ENCODE measurements at regions not wholly inside any gene's neighbourhood (a gene's known extent, or its start where the extent isn't known, plus 50 kb on each side); places are given as distances from the start of the nearest gene placed in this dataset.

- no peak overlapping the region for H3K4me3 ChIP-seq (ENCODE audit: low read length)
- H4K8ac ChIP-seq (ENCODE audit: low read depth, low read length), result no peak overlapping the region
- H3K18ac ChIP-seq (ENCODE audit: low read length), result no peak overlapping the region
- H3K79me2 ChIP-seq (ENCODE audit: control insufficient read depth, insufficient read depth, low read length), result no peaks in the 10 kb centered on the region
- H2BK15ac ChIP-seq (replicated peaks; ENCODE audit: low read depth), result no peak overlapping the region
- no peak overlapping the region for H3K23ac ChIP-seq (ENCODE audit: low read length)
- H3K4me2 ChIP-seq (ENCODE audit: low read length), result no peak overlapping the region
- no peak overlapping the region for H2BK120ac ChIP-seq (ENCODE audit: low read depth, low read length)
- H3K4me1 ChIP-seq (ENCODE audit: control insufficient read depth, low read depth, low read length), result no peaks in the 10 kb centered on the region
- H3K79me1 ChIP-seq (ENCODE audit: low read length), result no peaks in the 10 kb centered on the region
- H3K36me3 ChIP-seq (ENCODE audit: control insufficient read depth, insufficient read depth, low read length), result no peaks in the 10 kb centered on the region
- no CpG with 5 or more reads among the region's 4 CpGs for WGBS (ENCODE audit: extremely low coverage, insufficient coverage, low lambda C conversion rate)
- no peak overlapping the region for H2BK5ac ChIP-seq (ENCODE audit: low read length)
- no peak overlapping the region for H3K27ac ChIP-seq (ENCODE audit: low read depth, low read length)
- no peaks in the 10 kb centered on the region for H3K27me3 ChIP-seq (ENCODE audit: insufficient read depth, low read length, poor library complexity)
- DNase-seq, result no peak
- H4K5ac ChIP-seq (ENCODE audit: low read length), result no peak overlapping the region
- H3K56ac ChIP-seq (ENCODE audit: low read length), result no peak overlapping the region
- no peak overlapping the region for H3K4ac ChIP-seq (ENCODE audit: low read depth, low read length)
- H2AK5ac ChIP-seq (ENCODE audit: low read length), result no peak overlapping the region
- H3K9ac ChIP-seq (ENCODE audit: low read length), result no peak overlapping the region
Measured at GRCh38 chr4:179392787-179393186, 1950.5 kb upstream of the AGA start.

- Histone ChIP-seq H2BK5ac (ENCODE audit: low read length) (no peak overlapping the region), H3K79me1 (ENCODE audit: low read length) (no peaks in the 10 kb centered on the region), H3K4ac (ENCODE audit: low read depth, low read length) (no peak overlapping the region), H2BK120ac (ENCODE audit: low read depth, low read length) (no peak overlapping the region), H3K27me3 (ENCODE audit: insufficient read depth, low read length, poor library complexity) (no peaks in the 10 kb centered on the region), H3K4me3 (ENCODE audit: low read length) (no peak overlapping the region), H3K9ac (ENCODE audit: low read length) (no peak overlapping the region), H3K56ac (ENCODE audit: low read length) (no peak overlapping the region), H3K79me2 (ENCODE audit: control insufficient read depth, insufficient read depth, low read length) (no peaks in the 10 kb centered on the region), H3K4me2 (ENCODE audit: low read length) (no peak overlapping the region), H3K18ac (ENCODE audit: low read length) (no peak overlapping the region), H3K27ac (ENCODE audit: low read depth, low read length) (no peak overlapping the region), H4K8ac (ENCODE audit: low read depth, low read length) (no peak overlapping the region), H3K4me1 (ENCODE audit: control insufficient read depth, low read depth, low read length) (no peaks in the 10 kb centered on the region), H3K23ac (ENCODE audit: low read length) (no peak overlapping the region), H4K5ac (ENCODE audit: low read length) (no peak overlapping the region), H2AK5ac (ENCODE audit: low read length) (no peak overlapping the region), H3K36me3 (ENCODE audit: control insufficient read depth, insufficient read depth, low read length) (no peaks in the 10 kb centered on the region), H2BK15ac (replicated peaks; ENCODE audit: low read depth) (no peak overlapping the region)
- WGBS (ENCODE audit: extremely low coverage, insufficient coverage, low lambda C conversion rate), result no CpG with 5 or more reads among the region's 5 CpGs
- no peak for DNase-seq
Measured at GRCh38 chr4:179398414-179398813, 1956.2 kb upstream of the AGA start.

- H3K27me3 ChIP-seq (ENCODE audit: insufficient read depth, low read length, poor library complexity), result no peaks in the 10 kb centered on the region
- H4K8ac ChIP-seq (ENCODE audit: low read depth, low read length), result no peak overlapping the region
- H2BK120ac ChIP-seq (ENCODE audit: low read depth, low read length), result no peak overlapping the region
- no peak overlapping the region for H4K5ac ChIP-seq (ENCODE audit: low read length)
- H3K36me3 ChIP-seq (ENCODE audit: control insufficient read depth, insufficient read depth, low read length), result no peaks in the 10 kb centered on the region
- H3K18ac ChIP-seq (ENCODE audit: low read length), result no peak overlapping the region
- H3K4ac ChIP-seq (ENCODE audit: low read depth, low read length), result no peak overlapping the region
- no peak overlapping the region for H3K56ac ChIP-seq (ENCODE audit: low read length)
- DNase-seq, result no peak
- no peak overlapping the region for H3K23ac ChIP-seq (ENCODE audit: low read length)
- no peak overlapping the region for H2BK15ac ChIP-seq (replicated peaks; ENCODE audit: low read depth)
- no peaks in the 10 kb centered on the region for H3K79me1 ChIP-seq (ENCODE audit: low read length)
- H3K4me1 ChIP-seq (ENCODE audit: control insufficient read depth, low read depth, low read length), result no peaks in the 10 kb centered on the region
- no peaks in the 10 kb centered on the region for H3K79me2 ChIP-seq (ENCODE audit: control insufficient read depth, insufficient read depth, low read length)
- H2BK5ac ChIP-seq (ENCODE audit: low read length), result no peak overlapping the region
- H2AK5ac ChIP-seq (ENCODE audit: low read length), result no peak overlapping the region
- no peak overlapping the region for H3K4me2 ChIP-seq (ENCODE audit: low read length)
- no peak overlapping the region for H3K27ac ChIP-seq (ENCODE audit: low read depth, low read length)
- no peak overlapping the region for H3K9ac ChIP-seq (ENCODE audit: low read length)
- H3K4me3 ChIP-seq (ENCODE audit: low read length), result no peak overlapping the region
Measured at GRCh38 chr4:179399054-179399782, 1957.0 kb upstream of the AGA start.

GRCh38 chr4:179415037-179415846 lies 1973.0 kb upstream of the AGA start:
- no peak overlapping the region for H2AK5ac ChIP-seq (ENCODE audit: low read length)
- H3K4me1 ChIP-seq (ENCODE audit: control insufficient read depth, low read depth, low read length), result no peaks in the 10 kb centered on the region
- no peaks in the 10 kb centered on the region for H3K79me2 ChIP-seq (ENCODE audit: control insufficient read depth, insufficient read depth, low read length)
- H2BK5ac ChIP-seq (ENCODE audit: low read length), result no peak overlapping the region
- H3K79me1 ChIP-seq (ENCODE audit: low read length), result no peaks in the 10 kb centered on the region
- no peak overlapping the region for H3K56ac ChIP-seq (ENCODE audit: low read length)
- H3K4me3 ChIP-seq (ENCODE audit: low read length), result no peak overlapping the region
- no peaks in the 10 kb centered on the region for H3K36me3 ChIP-seq (ENCODE audit: control insufficient read depth, insufficient read depth, low read length)
- peak overlapping the region; percentile 68 for H3K18ac ChIP-seq (ENCODE audit: low read length)
- no peak overlapping the region for H4K8ac ChIP-seq (ENCODE audit: low read depth, low read length)
- H3K27me3 ChIP-seq (ENCODE audit: insufficient read depth, low read length, poor library complexity), result no peaks in the 10 kb centered on the region
- H3K9ac ChIP-seq (ENCODE audit: low read length), result no peak overlapping the region
- no peak overlapping the region for H3K23ac ChIP-seq (ENCODE audit: low read length)
- no peak overlapping the region for H3K27ac ChIP-seq (ENCODE audit: low read depth, low read length)
- no peak overlapping the region for H3K4ac ChIP-seq (ENCODE audit: low read depth, low read length)
- no peak overlapping the region for H3K4me2 ChIP-seq (ENCODE audit: low read length)
- H2BK15ac ChIP-seq (replicated peaks; ENCODE audit: low read depth), result no peak overlapping the region
- no peak overlapping the region for H4K5ac ChIP-seq (ENCODE audit: low read length)
- DNase-seq, result no peak
- H2BK120ac ChIP-seq (ENCODE audit: low read depth, low read length), result no peak overlapping the region
- WGBS (ENCODE audit: extremely low coverage, insufficient coverage, low lambda C conversion rate), result no CpG with 5 or more reads among the region's 1 CpG

DNA sequence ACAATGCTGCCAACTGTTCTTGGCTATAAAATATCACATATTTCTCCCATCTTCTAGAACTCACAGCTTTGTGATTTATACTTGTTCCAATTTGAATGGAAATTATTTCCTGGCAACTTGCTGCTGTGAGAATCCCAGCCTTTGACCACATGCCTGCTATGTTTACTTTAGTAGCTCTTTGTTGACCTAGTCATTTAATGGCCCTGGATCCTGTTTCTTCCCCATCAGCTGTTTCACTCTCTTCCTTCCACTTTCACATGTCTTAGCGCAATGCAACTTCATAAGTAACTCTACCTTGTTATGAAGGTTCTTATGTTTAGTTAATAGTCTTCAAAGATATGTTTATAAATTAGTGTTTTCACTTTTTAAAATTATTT lies 1973.6 kb upstream of the AGA start:
- Histone ChIP-seq H3K9ac (ENCODE audit: low read length) (no peak overlapping the region), H3K4ac (ENCODE audit: low read depth, low read length) (no peak overlapping the region), H3K79me2 (ENCODE audit: control insufficient read depth, insufficient read depth, low read length) (no peaks in the 10 kb centered on the region), H2BK120ac (ENCODE audit: low read depth, low read length) (no peak overlapping the region), H3K23ac (ENCODE audit: low read length) (no peak overlapping the region), H3K4me3 (ENCODE audit: low read length) (no peak overlapping the region), H2AK5ac (ENCODE audit: low read length) (no peak overlapping the region), H3K4me2 (ENCODE audit: low read length) (no peak overlapping the region), H3K27me3 (ENCODE audit: insufficient read depth, low read length, poor library complexity) (no peaks in the 10 kb centered on the region), H4K8ac (ENCODE audit: low read depth, low read length) (no peak overlapping the region), H3K18ac (ENCODE audit: low read length) (no peak overlapping the region), H3K36me3 (ENCODE audit: control insufficient read depth, insufficient read depth, low read length) (no peaks in the 10 kb centered on the region), H3K27ac (ENCODE audit: low read depth, low read length) (no peak overlapping the region), H2BK5ac (ENCODE audit: low read length) (no peak overlapping the region), H3K79me1 (ENCODE audit: low read length) (no peaks in the 10 kb centered on the region), H3K4me1 (ENCODE audit: control insufficient read depth, low read depth, low read length) (no peaks in the 10 kb centered on the region), H2BK15ac (replicated peaks; ENCODE audit: low read depth) (no peak overlapping the region), H4K5ac (ENCODE audit: low read length) (no peak overlapping the region), H3K56ac (ENCODE audit: low read length) (no peak overlapping the region)
- no CpG with 5 or more reads among the region's 1 CpG for WGBS (ENCODE audit: extremely low coverage, insufficient coverage, low lambda C conversion rate)
- DNase-seq, result peak; percentile 34

All from mesendoderm (in vitro differentiated cells).